ENCODE measurements at regions not wholly inside any gene's neighbourhood (a gene's known extent, or its start where the extent isn't known, plus 50 kb on each side); places are given as distances from the start of the nearest gene placed in this dataset.
"Not testable (repeated sequence)": the region's sequence is repeated elsewhere in the genome, so short reads cannot be mapped to it uniquely, and the experiment has no call there.

DNA sequence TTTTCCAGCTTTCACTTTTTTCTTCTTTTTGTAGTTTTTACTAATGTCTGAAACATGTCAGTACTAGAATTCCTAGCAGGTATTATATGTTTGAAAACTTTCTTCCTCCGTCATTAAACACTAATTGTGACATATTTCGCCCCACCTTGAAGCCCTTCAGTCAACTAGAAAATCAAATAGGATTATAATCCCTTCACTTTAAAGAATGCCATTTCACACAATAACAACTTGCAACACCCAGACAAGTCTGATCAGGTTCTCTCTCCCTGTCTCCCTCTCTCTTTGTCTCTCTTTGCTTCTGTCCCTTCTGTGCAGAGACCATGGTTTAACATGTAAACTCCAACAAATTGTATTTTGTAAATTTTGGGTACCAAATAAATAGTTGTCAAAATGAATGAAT, 373.5 kb downstream of the SEMA3D start:
- no peak for DNase-seq

GRCh38 chr7:84812021-84812420, 374.8 kb downstream of the SEMA3D start:
- no peak for DNase-seq

- no peak for DNase-seq
These were observed 375.5 kb downstream of the SEMA3D start for GRCh38 chr7:84811362-84811761.

GRCh38 chr7:84809877-84810276, 377.0 kb downstream of the SEMA3D start:
- no peak for DNase-seq

DNA sequence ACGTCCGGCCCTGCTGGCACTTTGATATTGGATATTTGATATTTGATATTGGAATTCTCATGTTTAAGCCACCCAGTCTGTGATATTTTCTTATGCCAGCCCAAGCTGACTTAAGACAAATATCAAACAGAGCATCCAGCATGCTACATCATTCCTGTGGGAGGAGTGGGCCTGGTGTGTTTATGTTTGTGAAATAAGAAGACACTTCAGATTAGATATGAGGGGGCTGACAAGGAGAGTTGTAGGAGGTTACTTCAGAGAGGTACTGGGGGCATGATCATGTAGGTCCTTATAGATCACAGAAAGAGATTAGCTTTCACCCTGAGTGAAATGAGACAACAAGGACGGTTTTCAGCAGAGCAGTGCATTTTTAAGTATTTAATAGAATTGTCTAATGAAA, 382.9 kb downstream of the SEMA3D start:
- no peak for DNase-seq

GRCh38 chr7:84801396-84801795, 385.5 kb downstream of the SEMA3D start:
- no peak for DNase-seq

- no peak for DNase-seq
These were observed 386.0 kb downstream of the SEMA3D start for GRCh38 chr7:84800846-84801245.

DNA sequence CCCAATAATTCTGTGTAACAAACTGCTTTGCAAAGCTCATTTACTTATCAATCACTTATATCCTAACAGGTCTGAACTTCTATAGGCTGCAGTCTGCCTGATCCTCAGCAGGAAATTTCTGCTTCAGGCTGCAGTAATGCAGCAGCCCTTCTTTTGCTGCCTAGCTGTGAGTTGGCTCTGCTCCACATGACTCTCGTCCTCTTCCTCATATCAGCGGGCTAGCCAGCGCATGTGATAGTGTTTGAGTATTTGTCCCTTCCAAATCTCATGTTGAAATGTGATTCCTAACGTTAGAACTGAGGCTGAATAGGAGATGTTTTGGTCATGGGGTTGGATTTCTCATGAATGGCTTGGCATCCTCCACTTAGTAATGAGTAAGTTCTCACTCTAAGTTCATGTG, 387.8 kb downstream of the SEMA3D start:
- no peak for DNase-seq

DNA sequence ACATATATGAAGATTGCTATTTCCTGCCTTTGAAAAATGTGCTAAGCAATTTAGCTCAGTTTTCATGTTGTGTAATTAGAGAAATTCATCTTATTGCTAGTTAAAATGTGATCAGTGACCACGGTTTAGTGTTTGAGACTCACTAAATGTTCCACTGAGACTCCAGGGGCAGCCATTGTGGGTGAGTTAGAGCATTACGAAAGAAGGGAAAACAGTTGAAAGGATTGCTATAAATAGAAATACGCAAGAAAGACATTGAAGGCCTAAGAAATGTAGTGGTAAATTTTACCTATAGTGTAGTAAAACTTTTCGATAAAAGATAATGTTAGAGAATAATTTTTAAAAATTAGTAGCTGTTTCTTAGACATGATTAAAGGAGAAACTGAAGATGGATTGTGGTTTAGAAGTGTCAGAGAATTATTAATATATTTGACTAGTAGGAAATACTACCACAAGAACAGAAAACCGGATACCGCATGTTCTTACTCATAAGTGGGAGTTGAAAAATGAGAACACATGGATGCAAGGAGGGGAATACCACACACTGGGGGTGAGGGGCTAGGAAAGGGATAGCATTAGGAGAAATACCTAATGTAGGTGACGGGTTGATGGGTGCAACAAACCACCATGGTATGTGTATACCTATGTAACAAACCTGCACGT, 394.5 kb downstream of the SEMA3D start:
- DNase-seq = no peak

GRCh38 chr7:84790882-84791281, 396.0 kb downstream of the SEMA3D start:
- no peak for DNase-seq

- DNase-seq = no peak
These were observed 400.8 kb downstream of the SEMA3D start for GRCh38 chr7:84786073-84786472.

DNA sequence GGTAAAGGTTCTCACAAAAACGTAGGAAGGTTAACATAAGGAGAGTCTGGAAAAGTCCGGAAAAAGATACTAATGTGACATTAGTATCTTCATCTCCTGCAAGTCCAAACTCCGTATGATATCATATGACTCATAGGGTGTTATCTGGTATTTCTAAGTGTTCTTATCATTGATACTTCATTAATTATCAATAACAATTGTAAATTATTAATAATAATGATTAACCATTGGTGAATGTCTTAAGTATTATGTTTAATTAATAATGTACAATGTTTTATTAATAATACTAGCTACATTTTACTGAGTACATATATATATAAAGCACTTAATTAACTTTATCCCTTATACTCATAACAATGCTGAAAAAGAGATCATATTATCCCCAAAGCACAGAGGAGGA, 402.4 kb downstream of the SEMA3D start:
- no peak for DNase-seq

- DNase-seq = no peak
These were observed 403.6 kb downstream of the SEMA3D start for GRCh38 chr7:84783141-84783778.

- DNase-seq = no peak
These were observed 405.0 kb downstream of the SEMA3D start for GRCh38 chr7:84781838-84782237.

GRCh38 chr7:84780158-84781124, 406.4 kb downstream of the SEMA3D start:
- no peak for DNase-seq

DNA sequence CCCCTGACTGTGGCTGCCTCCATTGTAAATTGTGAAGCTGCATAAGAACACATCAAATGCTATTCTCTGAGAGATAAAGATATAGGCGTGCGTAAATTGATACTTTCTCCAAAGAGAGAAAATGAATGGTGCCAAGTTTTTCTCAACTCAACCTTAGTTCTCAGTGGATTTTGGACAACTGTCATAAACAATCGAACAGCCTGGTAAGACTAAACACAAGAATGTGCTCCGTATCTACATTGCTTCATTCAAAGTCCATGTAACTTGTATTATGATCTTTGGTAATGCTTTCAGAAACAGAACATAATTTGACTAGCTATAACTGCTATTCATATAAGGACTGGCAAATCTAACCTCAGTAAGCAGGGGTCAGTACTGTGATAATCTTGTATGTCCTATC, 429.1 kb downstream of the SEMA3D start:
- DNase-seq = no peak

GRCh38 chr7:84746353-84746752, 440.5 kb downstream of the SEMA3D start:
- DNase-seq = no peak

GRCh38 chr7:84744385-84744784, 442.5 kb downstream of the SEMA3D start:
- DNase-seq = no peak

- no peak for DNase-seq
These were observed 448.2 kb downstream of the SEMA3D start for GRCh38 chr7:84738583-84739150.

- no peak for DNase-seq
These were observed 451.2 kb downstream of the SEMA3D start for GRCh38 chr7:84735677-84736076.

- DNase-seq = no peak
These were observed 451.8 kb downstream of the SEMA3D start for GRCh38 chr7:84735011-84735410.

DNA sequence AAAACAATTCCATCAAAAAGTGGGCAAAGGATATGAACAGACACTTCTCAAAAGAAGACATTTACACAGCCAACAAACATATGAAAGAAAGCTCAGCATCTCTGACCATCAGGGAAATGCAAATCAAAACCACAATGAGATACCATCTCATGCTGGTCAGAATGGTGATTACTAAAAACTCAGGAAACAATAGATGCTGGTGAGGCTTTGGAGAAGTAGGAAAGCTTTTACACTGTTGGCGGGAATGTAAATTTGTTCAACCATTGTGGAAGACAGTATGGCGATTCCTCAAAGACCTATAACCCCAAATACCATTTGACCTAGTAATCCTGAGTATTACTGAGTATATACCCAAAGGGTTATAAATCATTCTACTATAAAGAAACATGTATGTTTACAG, 452.9 kb downstream of the SEMA3D start:
- not testable (repeated sequence) for DNase-seq

GRCh38 chr7:84730864-84731263, 456.0 kb downstream of the SEMA3D start:
- not testable (repeated sequence) for DNase-seq

Data from CD4-positive, alpha-beta T cell treated with Interleukin-4 for 4 hours (primary cell).